ENCODE measurements at regions not wholly inside any gene's neighbourhood (a gene's known extent, or its start where the extent isn't known, plus 50 kb on each side); places are given as distances from the start of the nearest gene placed in this dataset.

- H3K9me3 ChIP-seq, result no peaks in the 10 kb centered on the region
- peak overlapping the region; percentile 73 to 83 (median 81) for H3K27ac ChIP-seq
- peaks cover 5 to 23% (median 17%) of the 10 kb centered on the region in 4 donors for H3K4me1 ChIP-seq
- DNase-seq, result peak; percentile 32 to 65
- TF ChIP-seq POLR2AphosphoS5 (IDR thresholded peaks at IDR 0.05) (no peak), POLR2A (IDR thresholded peaks at IDR 0.05) (no peak), EP300 (IDR thresholded peaks at IDR 0.05) (no peak), CTCF (IDR thresholded peaks at IDR 0.05) (no peak)
- peak overlapping the region; percentile 66 to 79 (median 73) for H3K4me3 ChIP-seq
- H3K36me3 ChIP-seq, result no peaks in the 10 kb centered on the region
- WGBS, 5 donors, result 3 to 6% (median 4%) methylated on average over 25 to 84 of the region's 85 CpGs
- peaks cover 0 to 31% (median 6%) of the 10 kb centered on the region in 3 donors for H3K27me3 ChIP-seq
- intact Hi-C loops (cut with DNase I; ENCODE audit: low total_unique reads), result no loop called here
These were observed 53.4 kb upstream of the FHIP2A start for GRCh38 chr10:114767986-114768821.

GRCh38 chr10:114770009-114770408 lies 51.6 kb upstream of the FHIP2A start:
- intact Hi-C loops (cut with DNase I; ENCODE audit: low total_unique reads), result no loop called here
- Histone ChIP-seq H3K4me3 (no peak overlapping the region), H3K36me3 (no peaks in the 10 kb centered on the region), H3K9me3 (no peaks in the 10 kb centered on the region), H3K27me3 (peaks cover 0 to 23% (median 6%) of the 10 kb centered on the region in 3 donors), H3K27ac (no peak overlapping the region), H3K4me1 (peaks cover 5 to 23% (median 17%) of the 10 kb centered on the region in 4 donors)
- TF ChIP-seq CTCF (IDR thresholded peaks at IDR 0.05) (no peak), EP300 (IDR thresholded peaks at IDR 0.05) (no peak), POLR2AphosphoS5 (IDR thresholded peaks at IDR 0.05) (no peak), POLR2A (IDR thresholded peaks at IDR 0.05) (no peak)
- no peak for DNase-seq

- H3K4me3 ChIP-seq, result no peak overlapping the region
- H3K9me3 ChIP-seq, result no peaks in the 10 kb centered on the region
- no peaks in the 10 kb centered on the region for H3K36me3 ChIP-seq
- DNase-seq, result no peak
- WGBS, 5 donors, result 65 to 82% (median 78%) methylated on average over 1 of the region's 1 CpG
- no peak for TF ChIP-seq EP300 (IDR thresholded peaks at IDR 0.05)
- no peak for TF ChIP-seq CTCF (IDR thresholded peaks at IDR 0.05)
- H3K27ac ChIP-seq, result no peak overlapping the region
- peaks cover 0 to 22% (median 6%) of the 10 kb centered on the region in 3 donors for H3K27me3 ChIP-seq
- peaks cover 5 to 23% (median 17%) of the 10 kb centered on the region in 4 donors for H3K4me1 ChIP-seq
- intact Hi-C loops (cut with DNase I; ENCODE audit: low total_unique reads), result no loop called here
These were observed 50.4 kb upstream of the FHIP2A start for GRCh38 chr10:114771157-114771556.

- intact Hi-C loops (cut with DNase I; ENCODE audit: low total_unique reads), result no loop called here
- no peaks in the 10 kb centered on the region for H3K9me3 ChIP-seq
- H3K4me1 ChIP-seq, result peaks cover 5 to 17% (median 14%) of the 10 kb centered on the region in 4 donors
- no peak overlapping the region for H3K27ac ChIP-seq
- no peak for DNase-seq
- peaks cover 0 to 17% (median 6%) of the 10 kb centered on the region in 3 donors for H3K27me3 ChIP-seq
- H3K4me3 ChIP-seq, result no peak overlapping the region
- H3K36me3 ChIP-seq, result no peaks in the 10 kb centered on the region
- TF ChIP-seq CTCF (IDR thresholded peaks at IDR 0.05), result no peak
- no peak for TF ChIP-seq POLR2AphosphoS5 (IDR thresholded peaks at IDR 0.05)
- TF ChIP-seq EP300 (IDR thresholded peaks at IDR 0.05), result no peak
- TF ChIP-seq POLR2A (IDR thresholded peaks at IDR 0.05), result no peak
These were observed 49.8 kb upstream of the FHIP2A start for GRCh38 chr10:114771749-114772148.
